ENCODE measurements at regions not wholly inside any gene's neighbourhood (a gene's known extent, or its start where the extent isn't known, plus 50 kb on each side); places are given as distances from the start of the nearest gene placed in this dataset.

- ATAC-seq (no peak), DNase-seq (ENCODE audit: low spot score) (no peak), FAIRE-seq (no peak)
- in situ Hi-C loops (cut with HindIII; ENCODE audit: extremely low pct_ligation_motif_present, low pct_unique_long_range_greater_than_20kb): no loop called here
- no peak overlapping the region for H3K27ac ChIP-seq (ENCODE audit: extremely low read length, insufficient read depth, low read length)
- H3K36me3 ChIP-seq (replicated peaks in 1 of 2; ENCODE audit: control insufficient read depth in 1 of 2, insufficient read depth in 2 of 2, low read length in 2 of 2): no peaks in the 10 kb centered on the region
- no peak overlapping the region for H3K4me3 ChIP-seq (replicated peaks in 1 of 3; ENCODE audit: insufficient read depth in 1 of 3, low read depth in 2 of 3, low read length in 3 of 3)
- POLR2A ChIA-PET: no interaction called here
- TF ChIP-seq HMG20A (CRISPR knock-in tag; IDR thresholded peaks at IDR 0.05; ENCODE audit: borderline replicate concordance) (no peak), MZF1 (CRISPR knock-in tag; IDR thresholded peaks at IDR 0.05; ENCODE audit: borderline replicate concordance) (no peak), ZNF784 (CRISPR knock-in tag; IDR thresholded peaks at IDR 0.05; ENCODE audit: borderline replicate concordance) (no peak), ZNF724P (CRISPR knock-in tag; IDR thresholded peaks at IDR 0.05; ENCODE audit: borderline replicate concordance) (no peak), MIER2 (CRISPR knock-in tag; IDR thresholded peaks at IDR 0.05) (no peak), GABPA (IDR thresholded peaks at IDR 0.05; ENCODE audit: low read depth, low read length) (no peak), GABPA (CRISPR knock-in tag; IDR thresholded peaks at IDR 0.05; ENCODE audit: low read depth) (no peak), GPBP1L1 (CRISPR knock-in tag; IDR thresholded peaks at IDR 0.05) (no peak), ZNF7 (CRISPR knock-in tag; IDR thresholded peaks at IDR 0.05) (no peak), ISX (CRISPR knock-in tag; conservative IDR thresholded peaks at IDR 0.05) (no peak), ZNF234 (CRISPR knock-in tag; conservative IDR thresholded peaks at IDR 0.05) (no peak)
- H3K9me3 ChIP-seq (ENCODE audit: low read length): no peaks in the 10 kb centered on the region
- no peak overlapping the region for H2AFZ ChIP-seq (ENCODE audit: low read length)
- H4K20me1 ChIP-seq (ENCODE audit: insufficient read depth, low read length): no peaks in the 10 kb centered on the region
- no peaks in the 10 kb centered on the region for H3K79me2 ChIP-seq (ENCODE audit: insufficient read depth, low read length)
- intact Hi-C loops (cut with micrococcal nuclease; ENCODE audit: unreplicated experiment): no loop called here
- peaks cover 0 to 55% of the 10 kb centered on the region in 2 experiments; a peak in 3 of 5 replicates for H3K27me3 ChIP-seq (ENCODE audit: control insufficient read depth in 1 of 2, insufficient read depth in 2 of 2, low read length in 2 of 2)
- no TSS peak for BruUV-seq (replicated peaks)
- CTCF ChIA-PET (ENCODE audit: low intra/inter-chr PET ratio, low total read pairs): no interaction called here
- no peak overlapping the region for H3K4me2 ChIP-seq (ENCODE audit: low read depth, low read length)
- H3K4me1 ChIP-seq (ENCODE audit: insufficient read depth, low read length): no peaks in the 10 kb centered on the region
- no peak overlapping the region for H3K9ac ChIP-seq (ENCODE audit: insufficient read depth, low read depth, low read length)
- WGBS (ENCODE audit: low lambda C conversion rate): 3% methylated on average over 6 of the region's 6 CpGs
Observed at GRCh38 chr10:27618036-27618615, 114.0 kb downstream of the RAB18 start.

All from HepG2 (cell line).